ENCODE measurements at regions not wholly inside any gene's neighbourhood (a gene's known extent, or its start where the extent isn't known, plus 50 kb on each side); places are given as distances from the start of the nearest gene placed in this dataset.
A peak's percentile ranks its signal among the peaks of the same experiment; 100 is the strongest.

DNA sequence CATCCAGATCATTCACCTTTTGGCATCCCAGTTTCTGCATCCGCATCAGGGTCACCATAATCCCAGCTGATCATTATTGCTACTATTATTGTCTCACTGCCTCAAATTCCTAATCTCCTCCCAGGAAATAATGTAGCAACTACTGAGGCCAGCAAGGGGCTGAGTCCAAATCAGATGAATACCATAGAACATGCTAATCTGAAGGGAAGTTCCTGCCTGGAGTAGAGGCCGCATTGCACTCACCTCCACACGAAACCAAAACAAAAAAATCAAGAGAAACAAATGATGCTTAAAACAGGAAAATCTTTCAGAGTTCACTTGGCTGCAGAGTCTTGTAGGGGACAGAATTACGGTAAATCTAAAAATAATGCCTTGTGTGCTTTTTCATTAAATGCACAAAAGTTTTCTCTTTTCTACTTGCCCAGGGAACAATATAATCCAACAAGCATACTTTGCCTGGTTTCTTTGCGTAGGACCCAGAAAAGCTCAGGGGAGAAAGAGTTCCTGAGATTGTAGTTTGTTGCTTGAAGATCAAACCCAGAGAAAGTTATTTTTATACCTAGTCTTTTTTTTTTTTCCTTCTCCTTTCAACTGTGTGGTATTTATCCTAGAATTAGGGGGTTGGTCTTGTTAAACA is 87.7 kb upstream of the KLF4 start:
- no peak overlapping the region for H3K4me3 ChIP-seq
- no peak for ATAC-seq
- H3K36me3 ChIP-seq (ENCODE audit: insufficient read depth) = no peaks in the 10 kb centered on the region
- peak overlapping the region; percentile 25 for H2AFZ ChIP-seq
- H3K4me2 ChIP-seq = no peak overlapping the region
- no peaks in the 10 kb centered on the region for H3K27me3 ChIP-seq (ENCODE audit: insufficient read depth)
- H3K79me2 ChIP-seq (replicated peaks; ENCODE audit: insufficient read depth) = no peaks in the 10 kb centered on the region
- H3K27ac Mint-ChIP-seq = no peak overlapping the region
- H3K9me2 ChIP-seq (ENCODE audit: insufficient read depth) = no peaks in the 10 kb centered on the region
- no peaks in the 10 kb centered on the region for H3K36me3 Mint-ChIP-seq (ENCODE audit: low read depth)
- no peaks in the 10 kb centered on the region for H3K4me1 Mint-ChIP-seq
- H4K20me1 ChIP-seq (replicated peaks; ENCODE audit: insufficient read depth) = no peaks in the 10 kb centered on the region
- no peak for TF ChIP-seq CTCF (conservative IDR thresholded peaks at IDR 0.05; ENCODE audit: low read depth in 2 of 2)
- TF ChIP-seq CREB1 (CRISPR knock-in tag; IDR thresholded peaks at IDR 0.05; ENCODE audit: low read depth) = no peak
- TF ChIP-seq ZNF331 (CRISPR knock-in tag; IDR thresholded peaks at IDR 0.05; ENCODE audit: low read depth) = no peak
- no peak for TF ChIP-seq POLR2AphosphoS5 (IDR thresholded peaks at IDR 0.05; ENCODE audit: low read depth)
- no peak for TF ChIP-seq NANOG (IDR thresholded peaks at IDR 0.05; ENCODE audit: borderline replicate concordance)
- no peak for TF ChIP-seq JUNB (IDR thresholded peaks at IDR 0.05; ENCODE audit: unreplicated experiment)
- TF ChIP-seq EZH2 (IDR thresholded peaks at IDR 0.05; ENCODE audit: low read depth, unreplicated experiment) = no peak
- no peak for TF ChIP-seq STAT1 (IDR thresholded peaks at IDR 0.05; ENCODE audit: unreplicated experiment)
- no peak for TF ChIP-seq ZNF462 (CRISPR knock-in tag; IDR thresholded peaks at IDR 0.05)
- TF ChIP-seq EZH2phosphoT487 (IDR thresholded peaks at IDR 0.05; ENCODE audit: unreplicated experiment) = no peak
- TF ChIP-seq ZNF114 (CRISPR knock-in tag; IDR thresholded peaks at IDR 0.05) = no peak
- TF ChIP-seq, protein P1, sequence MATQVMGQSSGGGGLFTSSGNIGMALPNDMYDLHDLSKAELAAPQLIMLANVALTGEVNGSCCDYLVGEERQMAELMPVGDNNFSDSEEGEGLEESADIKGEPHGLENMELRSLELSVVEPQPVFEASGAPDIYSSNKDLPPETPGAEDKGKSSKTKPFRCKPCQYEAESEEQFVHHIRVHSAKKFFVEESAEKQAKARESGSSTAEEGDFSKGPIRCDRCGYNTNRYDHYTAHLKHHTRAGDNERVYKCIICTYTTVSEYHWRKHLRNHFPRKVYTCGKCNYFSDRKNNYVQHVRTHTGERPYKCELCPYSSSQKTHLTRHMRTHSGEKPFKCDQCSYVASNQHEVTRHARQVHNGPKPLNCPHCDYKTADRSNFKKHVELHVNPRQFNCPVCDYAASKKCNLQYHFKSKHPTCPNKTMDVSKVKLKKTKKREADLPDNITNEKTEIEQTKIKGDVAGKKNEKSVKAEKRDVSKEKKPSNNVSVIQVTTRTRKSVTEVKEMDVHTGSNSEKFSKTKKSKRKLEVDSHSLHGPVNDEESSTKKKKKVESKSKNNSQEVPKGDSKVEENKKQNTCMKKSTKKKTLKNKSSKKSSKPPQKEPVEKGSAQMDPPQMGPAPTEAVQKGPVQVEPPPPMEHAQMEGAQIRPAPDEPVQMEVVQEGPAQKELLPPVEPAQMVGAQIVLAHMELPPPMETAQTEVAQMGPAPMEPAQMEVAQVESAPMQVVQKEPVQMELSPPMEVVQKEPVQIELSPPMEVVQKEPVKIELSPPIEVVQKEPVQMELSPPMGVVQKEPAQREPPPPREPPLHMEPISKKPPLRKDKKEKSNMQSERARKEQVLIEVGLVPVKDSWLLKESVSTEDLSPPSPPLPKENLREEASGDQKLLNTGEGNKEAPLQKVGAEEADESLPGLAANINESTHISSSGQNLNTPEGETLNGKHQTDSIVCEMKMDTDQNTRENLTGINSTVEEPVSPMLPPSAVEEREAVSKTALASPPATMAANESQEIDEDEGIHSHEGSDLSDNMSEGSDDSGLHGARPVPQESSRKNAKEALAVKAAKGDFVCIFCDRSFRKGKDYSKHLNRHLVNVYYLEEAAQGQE (IDR thresholded peaks at IDR 0.05; ENCODE audit: unreplicated experiment) = no peak
- H3K4me1 ChIP-seq (ENCODE audit: insufficient read depth) = no peaks in the 10 kb centered on the region
- H3K9me3 Mint-ChIP-seq = no peaks in the 10 kb centered on the region; the same call in 2 of the 3 replicates
- H3K27ac ChIP-seq (ENCODE audit: low read depth) = no peak overlapping the region
- H3K4me3 Mint-ChIP-seq = no peak overlapping the region
- DNase-seq (ENCODE audit: low spot score) = no peak
- peaks cover 2% of the 10 kb centered on the region for H3K27me3 Mint-ChIP-seq (ENCODE audit: insufficient read depth, low read depth, poor library complexity)
- no peaks in the 10 kb centered on the region for H3F3A ChIP-seq (replicated peaks; ENCODE audit: low read depth)

Measured in GM23338 (cell line).